Loucy (cell line): ENCODE measurements at regions not wholly inside any gene's neighbourhood (a gene's known extent, or its start where the extent isn't known, plus 50 kb on each side); places are given as distances from the start of the nearest gene placed in this dataset.
A peak's percentile ranks its signal among the peaks of the same experiment; 100 is the strongest.

Experiments
- H2AFZ ChIP-seq: fragments of 200-600 bp; sonication (generic); 2 replicates; pipeline ENCODE4 v1.6.0; 2016; ENCODE audit warnings: antibody characterized with exemption, mild to moderate bottlenecking, low read length, moderate library complexity
- H3F3A ChIP-seq: fragments of 200-600 bp; 2 replicates; pipeline ENCODE4 v1.6.0; 2016; ENCODE audit warnings: antibody characterized with exemption, low read depth, mild to moderate bottlenecking
- H3K27me3 ChIP-seq: fragments of 200-600 bp; sonication (generic); 2 replicates; pipeline ENCODE4 v1.6.1; 2014; ENCODE audit warnings: low read length, mild to moderate bottlenecking; ENCODE audit not compliant: insufficient read depth, poor library complexity, severe bottlenecking
- H3K36me3 ChIP-seq: fragments of 200-600 bp; sonication (generic); 2 replicates; pipeline ENCODE4 v1.6.1; 2016; ENCODE audit warnings: low read length; ENCODE audit not compliant: insufficient read depth
- H3K4me1 ChIP-seq: fragments of 200-600 bp; sonication (generic); 2 replicates; pipeline ENCODE4 v1.5.1; 2014; ENCODE audit warnings: low read length, mild to moderate bottlenecking; ENCODE audit not compliant: insufficient read depth, poor library complexity, severe bottlenecking
- H3K4me2 ChIP-seq: fragments of 200-600 bp; sonication (generic); 2 replicates; pipeline ENCODE4 v1.6.0; 2014; ENCODE audit warnings: antibody characterized with exemption, low read length, low read depth, mild to moderate bottlenecking; ENCODE audit not compliant: poor library complexity, severe bottlenecking
- H3K4me3 ChIP-seq: fragments of 200-600 bp; sonication (generic); 2 replicates; pipeline ENCODE4 v1.5.1; 2014; ENCODE audit warnings: low read length, mild to moderate bottlenecking, mixed read lengths; ENCODE audit not compliant: poor library complexity, severe bottlenecking
- H3K79me2 ChIP-seq: fragments of 200-600 bp; sonication (generic); 2 replicates; pipeline ENCODE4 v1.6.1; 2014; ENCODE audit warnings: low read length; ENCODE audit not compliant: insufficient read depth
- H3K9ac ChIP-seq: fragments of 200-600 bp; sonication (generic); 2 replicates; pipeline ENCODE4 v1.6.0; 2014; ENCODE audit warnings: mild to moderate bottlenecking, low read depth, low read length, moderate library complexity; ENCODE audit not compliant: poor library complexity, severe bottlenecking
- H3K9me2 ChIP-seq: fragments of 200-600 bp; sonication (generic); replicated peaks from 2 replicates; pipeline ENCODE4 v1.6.1; 2016; ENCODE audit warnings: low read depth, low read length, mixed read lengths
- H3K9me3 ChIP-seq: fragments of 200-600 bp; sonication (generic); 2 replicates; pipeline ENCODE4 v1.6.1; 2014; ENCODE audit warnings: mild to moderate bottlenecking, antibody characterized with exemption, low read length, low read depth; ENCODE audit not compliant: insufficient read depth
- H4K20me1 ChIP-seq: fragments of 200-600 bp; sonication (generic); 2 replicates; pipeline ENCODE4 v1.6.0; 2014; ENCODE audit warnings: antibody characterized with exemption, low read length, mild to moderate bottlenecking; ENCODE audit not compliant: insufficient read depth, poor library complexity, severe bottlenecking
- CTCF ChIP-seq: fragments of 200-600 bp; sonication (generic); conservative IDR thresholded peaks from 2 replicates; pipeline ENCODE4 v1.5.1; 2014; ENCODE audit warnings: mild to moderate bottlenecking, antibody characterized with exemption, low read length
- EZH2phosphoT487 ChIP-seq: fragments of 200-600 bp; IDR thresholded peaks from 2 replicates; pipeline ENCODE4 v1.6.1; 2018; ENCODE audit warnings: antibody characterized with exemption, mild to moderate bottlenecking, moderate library complexity, borderline replicate concordance

GRCh38 chr4:81526706-81527105 lies 55.0 kb upstream of the RASGEF1B start:
- no peaks in the 10 kb centered on the region for H3F3A ChIP-seq
- no peaks in the 10 kb centered on the region for H3K27me3 ChIP-seq
- H4K20me1 ChIP-seq, result no peaks in the 10 kb centered on the region
- no peaks in the 10 kb centered on the region for H3K9me2 ChIP-seq
- peaks cover 13% of the 10 kb centered on the region for H3K4me1 ChIP-seq
- H3K9me3 ChIP-seq, result peaks cover 13% of the 10 kb centered on the region; the same call in 1 of the 2 replicates
- no peak overlapping the region for H3K4me3 ChIP-seq
- no peaks in the 10 kb centered on the region for H3K79me2 ChIP-seq
- no peak overlapping the region for H3K4me2 ChIP-seq
- H3K36me3 ChIP-seq, result no peaks in the 10 kb centered on the region
- no peak overlapping the region for H2AFZ ChIP-seq
- no peak overlapping the region for H3K9ac ChIP-seq
- TF ChIP-seq CTCF, result no peak
- TF ChIP-seq EZH2phosphoT487, result no peak

GRCh38 chr4:81523672-81524327 lies 52.1 kb upstream of the RASGEF1B start:
- Histone ChIP-seq H3K79me2 (no peaks in the 10 kb centered on the region), H3K4me2 (no peak overlapping the region), H3K36me3 (no peaks in the 10 kb centered on the region), H4K20me1 (no peaks in the 10 kb centered on the region), H3K27me3 (no peaks in the 10 kb centered on the region), H2AFZ (peak overlapping the region; percentile 77), H3K9ac (no peak overlapping the region), H3K4me1 (peaks cover 20% of the 10 kb centered on the region), H3F3A (no peaks in the 10 kb centered on the region), H3K9me2 (no peaks in the 10 kb centered on the region), H3K4me3 (no peak overlapping the region), H3K9me3 (peaks cover 13% of the 10 kb centered on the region; the same call in 1 of the 2 replicates)
- no peak for TF ChIP-seq CTCF
- no peak for TF ChIP-seq EZH2phosphoT487

- Histone ChIP-seq H3K4me1 (peaks cover 30% of the 10 kb centered on the region), H3K4me3 (no peak overlapping the region), H3K4me2 (no peak overlapping the region), H3F3A (no peaks in the 10 kb centered on the region), H3K79me2 (no peaks in the 10 kb centered on the region), H3K36me3 (no peaks in the 10 kb centered on the region), H3K27me3 (no peaks in the 10 kb centered on the region), H2AFZ (no peak overlapping the region), H3K9me3 (peaks cover 6% of the 10 kb centered on the region; the same call in 1 of the 2 replicates), H3K9me2 (no peaks in the 10 kb centered on the region), H4K20me1 (no peaks in the 10 kb centered on the region), H3K9ac (no peak overlapping the region)
- TF ChIP-seq EZH2phosphoT487 (no peak), CTCF (no peak)
Measured at GRCh38 chr4:81522711-81523110, 51.0 kb upstream of the RASGEF1B start.
